ENCODE measurements at regions not wholly inside any gene's neighbourhood (a gene's known extent, or its start where the extent isn't known, plus 50 kb on each side); places are given as distances from the start of the nearest gene placed in this dataset.

DNA sequence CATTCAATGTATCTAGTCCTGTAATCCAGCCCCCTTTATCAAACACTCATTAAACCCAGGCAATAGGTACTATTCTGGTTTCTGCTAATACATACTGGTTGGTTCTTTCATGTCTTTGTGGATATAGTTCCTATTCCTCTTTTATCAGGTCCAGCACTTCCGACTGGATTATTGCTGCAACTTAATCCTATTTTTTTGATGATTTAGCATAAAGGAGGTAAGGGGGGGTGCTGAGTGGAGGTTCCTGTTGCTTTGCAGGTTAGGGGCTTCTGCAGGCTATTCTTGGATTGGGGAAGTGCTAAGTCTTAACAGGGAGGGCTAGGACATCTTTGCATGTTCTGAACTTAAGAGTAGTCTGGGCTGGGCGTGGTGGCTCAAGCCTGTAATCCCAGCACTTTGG is 377.7 kb downstream of the FGF10 start:
- WGBS (ENCODE audit: insufficient coverage): 100% methylated on average over 1 of the region's 2 CpGs
- Histone ChIP-seq H3K36me3 (ENCODE audit: control insufficient read depth in 4 of 4, insufficient read depth in 4 of 4, low read length in 3 of 4) (no peaks in the 10 kb centered on the region), H3K9me3 (ENCODE audit: control extremely low read depth in 1 of 5, control insufficient read depth in 4 of 5, insufficient read depth in 2 of 5, low read depth in 1 of 5, low read length in 4 of 5) (peaks cover 0 to 6% (median 0%) of the 10 kb centered on the region in 5 experiments), H3K27me3 (replicated peaks in 2 of 5; ENCODE audit: control insufficient read depth in 4 of 5, insufficient read depth in 5 of 5, low read length in 4 of 5) (no peaks in the 10 kb centered on the region), H3K4me3 (ENCODE audit: control insufficient read depth in 1 of 7, extremely low read depth in 1 of 7, insufficient read depth in 4 of 7, low read depth in 2 of 7, low read length in 6 of 7) (no peak overlapping the region), H3K27ac (ENCODE audit: insufficient read depth in 1 of 2, low read depth in 1 of 2, low read length in 2 of 2, poor library complexity in 1 of 2, severe bottlenecking in 2 of 2) (no peak overlapping the region), H3K4me1 (ENCODE audit: control extremely low read depth in 1 of 4, control insufficient read depth in 4 of 4, insufficient read depth in 4 of 4, low read length in 3 of 4) (no peaks in the 10 kb centered on the region)
- no peak for DNase-seq
- ChIA-PET CTCF (no interaction called here), POLR2A (no interaction called here)

DNA sequence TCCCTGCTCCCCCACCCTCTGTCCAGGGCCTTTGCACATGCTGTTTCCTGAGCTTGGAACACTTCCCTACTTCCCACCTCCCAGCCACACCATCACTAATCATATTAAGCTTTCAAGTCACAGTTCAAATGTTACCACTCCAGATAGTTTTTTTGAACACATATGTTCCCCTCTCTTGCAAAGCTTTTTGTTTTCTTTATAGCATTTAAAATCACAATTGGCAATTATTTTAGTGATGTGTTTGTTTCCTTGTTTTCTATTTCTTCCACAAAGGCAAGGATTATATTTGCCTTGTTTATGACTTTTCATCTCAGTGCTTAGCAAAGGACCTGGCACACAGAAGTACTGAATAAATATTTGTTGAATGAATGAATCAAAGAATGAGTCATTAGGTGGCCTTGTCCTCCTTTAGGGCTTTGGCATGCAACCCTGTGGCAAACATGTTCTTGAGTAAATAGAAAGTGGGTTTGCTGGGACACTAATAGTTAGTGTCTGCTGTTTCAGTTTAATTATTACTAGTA is 386.8 kb downstream of the FGF10 start:
- H3K4me1 ChIP-seq (ENCODE audit: control extremely low read depth in 1 of 4, control insufficient read depth in 4 of 4, insufficient read depth in 4 of 4, low read length in 3 of 4): no peaks in the 10 kb centered on the region
- H3K4me3 ChIP-seq (ENCODE audit: control insufficient read depth in 1 of 7, extremely low read depth in 1 of 7, insufficient read depth in 4 of 7, low read depth in 2 of 7, low read length in 6 of 7): no peak overlapping the region
- no peaks in the 10 kb centered on the region for H3K36me3 ChIP-seq (ENCODE audit: control insufficient read depth in 4 of 4, insufficient read depth in 4 of 4, low read length in 3 of 4)
- POLR2A ChIA-PET: no interaction called here
- no peak for DNase-seq
- H3K9me3 ChIP-seq (ENCODE audit: control extremely low read depth in 1 of 5, control insufficient read depth in 4 of 5, insufficient read depth in 2 of 5, low read depth in 1 of 5, low read length in 4 of 5): no peaks in the 10 kb centered on the region
- no peak overlapping the region for H3K27ac ChIP-seq (ENCODE audit: insufficient read depth in 1 of 2, low read depth in 1 of 2, low read length in 2 of 2, poor library complexity in 1 of 2, severe bottlenecking in 2 of 2)
- no peaks in the 10 kb centered on the region for H3K27me3 ChIP-seq (replicated peaks in 2 of 5; ENCODE audit: control insufficient read depth in 4 of 5, insufficient read depth in 5 of 5, low read length in 4 of 5)
- CTCF ChIA-PET: no interaction called here

DNA sequence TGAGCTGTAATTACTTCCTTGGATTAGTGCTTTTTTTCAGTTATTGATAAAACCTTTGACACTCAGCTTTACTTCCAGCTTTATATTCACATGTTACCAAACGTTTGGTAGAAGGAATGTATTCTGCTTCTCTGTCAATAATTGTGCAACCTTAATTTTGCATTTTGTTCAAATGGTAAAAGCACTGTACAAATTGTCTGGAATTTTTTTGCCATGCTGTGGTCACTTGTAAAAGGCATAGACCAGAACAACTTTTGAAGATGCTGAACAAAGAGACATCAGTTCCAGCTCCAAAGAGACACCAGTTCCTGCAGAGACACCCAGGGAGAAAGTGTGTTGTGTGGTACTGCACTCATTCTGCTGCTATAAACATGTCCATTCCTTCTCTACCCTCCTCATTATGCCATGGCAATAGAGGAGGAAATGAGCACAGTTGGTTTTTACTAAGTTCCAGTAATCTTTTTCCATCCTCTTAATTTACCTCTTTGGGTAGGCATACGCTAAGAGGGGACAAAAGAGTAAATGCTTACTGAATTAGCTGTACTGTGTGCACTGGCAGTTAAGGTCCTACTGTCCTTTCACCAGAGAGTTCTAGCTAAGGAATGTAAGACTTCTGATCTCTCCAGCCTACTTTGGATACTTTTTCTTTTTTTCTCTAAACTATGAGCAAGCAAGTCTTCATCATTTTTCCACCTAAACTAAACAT is 387.4 kb downstream of the FGF10 start:
- CTCF ChIA-PET: no interaction called here
- H3K4me1 ChIP-seq (ENCODE audit: control extremely low read depth in 1 of 4, control insufficient read depth in 4 of 4, insufficient read depth in 4 of 4, low read length in 3 of 4): no peaks in the 10 kb centered on the region
- no CpG with 5 or more reads among the region's 2 CpGs for WGBS (ENCODE audit: insufficient coverage)

DNA sequence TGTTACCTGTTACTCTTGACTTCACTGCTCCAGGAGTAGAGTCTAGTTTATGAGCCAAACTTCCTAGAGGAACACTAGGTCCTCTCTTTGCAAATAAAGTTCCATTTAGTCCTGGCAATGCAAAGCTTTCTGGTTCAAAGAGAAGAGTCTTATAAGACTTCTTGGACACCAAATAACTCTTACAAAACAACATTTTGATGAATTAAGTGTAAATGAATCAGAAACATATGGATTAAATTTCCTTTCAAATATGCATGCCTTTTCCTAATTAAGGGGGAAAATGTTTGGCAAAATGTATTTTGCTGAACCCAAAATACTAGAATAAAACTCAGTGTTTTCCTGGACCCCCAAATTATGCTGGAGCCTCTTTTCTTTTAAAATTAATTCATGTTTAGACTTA is 388.0 kb downstream of the FGF10 start:
- Histone ChIP-seq H3K4me1 (ENCODE audit: control extremely low read depth in 1 of 4, control insufficient read depth in 4 of 4, insufficient read depth in 4 of 4, low read length in 3 of 4) (no peaks in the 10 kb centered on the region), H3K9me3 (ENCODE audit: control extremely low read depth in 1 of 5, control insufficient read depth in 4 of 5, insufficient read depth in 2 of 5, low read depth in 1 of 5, low read length in 4 of 5) (no peaks in the 10 kb centered on the region), H3K27ac (ENCODE audit: insufficient read depth in 1 of 2, low read depth in 1 of 2, low read length in 2 of 2, poor library complexity in 1 of 2, severe bottlenecking in 2 of 2) (no peak overlapping the region), H3K36me3 (ENCODE audit: control insufficient read depth in 4 of 4, insufficient read depth in 4 of 4, low read length in 3 of 4) (no peaks in the 10 kb centered on the region), H3K27me3 (replicated peaks in 2 of 5; ENCODE audit: control insufficient read depth in 4 of 5, insufficient read depth in 5 of 5, low read length in 4 of 5) (no peaks in the 10 kb centered on the region), H3K4me3 (ENCODE audit: control insufficient read depth in 1 of 7, extremely low read depth in 1 of 7, insufficient read depth in 4 of 7, low read depth in 2 of 7, low read length in 6 of 7) (no peak overlapping the region)
- CTCF ChIA-PET: no interaction called here
- POLR2A ChIA-PET: no interaction called here
- DNase-seq: no peak

More for the DNA sequence above, 387.4 kb downstream of the FGF10 start:
- POLR2A ChIA-PET: no interaction called here
- Histone ChIP-seq H3K36me3 (ENCODE audit: control insufficient read depth in 4 of 4, insufficient read depth in 4 of 4, low read length in 3 of 4) (no peaks in the 10 kb centered on the region), H3K27ac (ENCODE audit: insufficient read depth in 1 of 2, low read depth in 1 of 2, low read length in 2 of 2, poor library complexity in 1 of 2, severe bottlenecking in 2 of 2) (no peak overlapping the region), H3K9me3 (ENCODE audit: control extremely low read depth in 1 of 5, control insufficient read depth in 4 of 5, insufficient read depth in 2 of 5, low read depth in 1 of 5, low read length in 4 of 5) (no peaks in the 10 kb centered on the region), H3K27me3 (replicated peaks in 2 of 5; ENCODE audit: control insufficient read depth in 4 of 5, insufficient read depth in 5 of 5, low read length in 4 of 5) (no peaks in the 10 kb centered on the region), H3K4me3 (ENCODE audit: control insufficient read depth in 1 of 7, extremely low read depth in 1 of 7, insufficient read depth in 4 of 7, low read depth in 2 of 7, low read length in 6 of 7) (no peak overlapping the region)
- DNase-seq: no peak

DNA sequence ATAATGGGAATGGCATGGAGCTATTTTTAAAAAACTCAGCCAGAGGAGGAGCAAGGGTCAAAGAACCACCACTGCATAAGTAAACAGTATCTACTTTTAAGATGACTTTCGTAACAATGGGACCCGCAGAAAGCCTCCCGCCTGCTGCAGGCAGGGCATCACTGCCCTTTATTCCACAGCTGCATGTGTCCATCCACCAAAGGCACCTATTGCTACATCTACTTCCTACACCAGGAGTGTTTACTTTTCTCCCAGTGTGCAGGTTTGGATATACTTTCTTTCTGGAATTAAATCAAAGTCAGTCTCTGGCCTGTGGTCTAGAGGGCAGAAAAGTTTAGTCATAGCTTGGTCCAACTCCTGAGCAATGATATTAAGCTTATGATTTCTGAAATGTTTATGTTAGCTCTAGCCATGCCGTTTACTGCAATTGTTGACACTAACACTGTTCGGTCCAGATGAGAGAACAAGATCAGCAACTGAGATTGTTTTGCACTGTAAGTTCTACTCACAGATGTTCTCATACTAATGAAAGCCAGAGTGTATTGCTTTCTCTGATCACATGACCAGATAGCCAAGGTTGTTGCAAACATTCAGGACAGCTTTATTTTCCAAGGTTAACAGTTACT is 391.5 kb downstream of the FGF10 start:
- WGBS (ENCODE audit: insufficient coverage): 85% methylated on average over 4 of the region's 5 CpGs
- Histone ChIP-seq H3K9me3 (ENCODE audit: control extremely low read depth in 1 of 5, control insufficient read depth in 4 of 5, insufficient read depth in 2 of 5, low read depth in 1 of 5, low read length in 4 of 5) (no peaks in the 10 kb centered on the region), H3K4me1 (ENCODE audit: control extremely low read depth in 1 of 4, control insufficient read depth in 4 of 4, insufficient read depth in 4 of 4, low read length in 3 of 4) (no peaks in the 10 kb centered on the region), H3K27me3 (replicated peaks in 2 of 5; ENCODE audit: control insufficient read depth in 4 of 5, insufficient read depth in 5 of 5, low read length in 4 of 5) (no peaks in the 10 kb centered on the region), H3K36me3 (ENCODE audit: control insufficient read depth in 4 of 4, insufficient read depth in 4 of 4, low read length in 3 of 4) (no peaks in the 10 kb centered on the region), H3K4me3 (ENCODE audit: control insufficient read depth in 1 of 7, extremely low read depth in 1 of 7, insufficient read depth in 4 of 7, low read depth in 2 of 7, low read length in 6 of 7) (no peak overlapping the region), H3K27ac (ENCODE audit: insufficient read depth in 1 of 2, low read depth in 1 of 2, low read length in 2 of 2, poor library complexity in 1 of 2, severe bottlenecking in 2 of 2) (no peak overlapping the region)
- ChIA-PET POLR2A (no interaction called here), CTCF (no interaction called here)
- DNase-seq: no peak

DNA sequence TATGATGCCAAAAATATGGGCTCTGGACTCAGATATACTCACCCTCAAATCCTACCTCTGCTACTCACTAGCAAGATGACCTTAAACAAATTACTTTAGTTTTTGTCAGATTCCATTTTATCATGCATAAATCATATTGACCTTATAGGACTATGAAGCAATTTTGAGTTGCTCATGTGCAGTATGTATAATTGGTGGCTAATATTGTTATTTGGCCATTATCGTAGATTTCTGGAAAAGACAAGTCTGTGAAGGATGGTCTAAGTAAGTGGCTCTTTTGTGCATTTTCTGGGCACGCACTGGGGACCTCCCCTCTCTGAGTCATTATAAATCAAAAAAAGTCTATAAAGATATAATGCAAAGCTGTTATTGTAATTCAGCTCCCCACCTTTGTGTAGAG is 393.0 kb downstream of the FGF10 start:
- no peaks in the 10 kb centered on the region for H3K27me3 ChIP-seq (replicated peaks in 2 of 5; ENCODE audit: control insufficient read depth in 4 of 5, insufficient read depth in 5 of 5, low read length in 4 of 5)
- H3K4me3 ChIP-seq (ENCODE audit: control insufficient read depth in 1 of 7, extremely low read depth in 1 of 7, insufficient read depth in 4 of 7, low read depth in 2 of 7, low read length in 6 of 7): no peak overlapping the region
- POLR2A ChIA-PET: no interaction called here
- H3K36me3 ChIP-seq (ENCODE audit: control insufficient read depth in 4 of 4, insufficient read depth in 4 of 4, low read length in 3 of 4): no peaks in the 10 kb centered on the region
- CTCF ChIA-PET: no interaction called here
- no CpG with 5 or more reads among the region's 2 CpGs for WGBS (ENCODE audit: insufficient coverage)
- no peaks in the 10 kb centered on the region for H3K4me1 ChIP-seq (ENCODE audit: control extremely low read depth in 1 of 4, control insufficient read depth in 4 of 4, insufficient read depth in 4 of 4, low read length in 3 of 4)
- no peaks in the 10 kb centered on the region for H3K9me3 ChIP-seq (ENCODE audit: control extremely low read depth in 1 of 5, control insufficient read depth in 4 of 5, insufficient read depth in 2 of 5, low read depth in 1 of 5, low read length in 4 of 5)
- no peak for DNase-seq
- H3K27ac ChIP-seq (ENCODE audit: insufficient read depth in 1 of 2, low read depth in 1 of 2, low read length in 2 of 2, poor library complexity in 1 of 2, severe bottlenecking in 2 of 2): no peak overlapping the region

DNA sequence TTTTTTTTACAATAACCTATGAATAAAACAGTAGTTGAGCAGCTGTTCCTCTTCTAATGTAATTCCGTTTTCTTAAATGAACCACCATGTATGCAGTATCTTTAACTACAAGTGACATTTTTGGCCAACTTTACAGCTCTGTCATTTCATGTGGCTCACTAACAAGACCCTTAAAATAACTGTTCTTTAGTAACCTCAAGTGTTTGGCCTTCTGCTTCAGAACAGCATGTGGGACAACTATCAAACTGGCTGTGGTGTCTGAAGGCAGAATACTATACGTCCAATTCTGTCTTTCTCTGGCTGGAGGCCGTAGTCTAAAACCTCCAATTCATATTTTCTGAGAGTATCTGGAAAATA is 391.4 kb downstream of the NNT start:
- Histone ChIP-seq H3K4me1 (ENCODE audit: control extremely low read depth in 1 of 4, control insufficient read depth in 4 of 4, insufficient read depth in 4 of 4, low read length in 3 of 4) (no peaks in the 10 kb centered on the region), H3K36me3 (ENCODE audit: control insufficient read depth in 4 of 4, insufficient read depth in 4 of 4, low read length in 3 of 4) (no peaks in the 10 kb centered on the region), H3K4me3 (ENCODE audit: control insufficient read depth in 1 of 7, extremely low read depth in 1 of 7, insufficient read depth in 4 of 7, low read depth in 2 of 7, low read length in 6 of 7) (no peak overlapping the region), H3K27me3 (replicated peaks in 2 of 5; ENCODE audit: control insufficient read depth in 4 of 5, insufficient read depth in 5 of 5, low read length in 4 of 5) (no peaks in the 10 kb centered on the region), H3K27ac (ENCODE audit: insufficient read depth in 1 of 2, low read depth in 1 of 2, low read length in 2 of 2, poor library complexity in 1 of 2, severe bottlenecking in 2 of 2) (no peak overlapping the region), H3K9me3 (ENCODE audit: control extremely low read depth in 1 of 5, control insufficient read depth in 4 of 5, insufficient read depth in 2 of 5, low read depth in 1 of 5, low read length in 4 of 5) (no peaks in the 10 kb centered on the region)
- ChIA-PET CTCF (no interaction called here), POLR2A (no interaction called here)
- DNase-seq: no peak
- WGBS (ENCODE audit: insufficient coverage): 100% methylated on average over 3 of the region's 3 CpGs

Measured in common myeloid progenitor, CD34-positive (primary cell).